H1 (cell line): ENCODE measurements at regions not wholly inside any gene's neighbourhood (a gene's known extent, or its start where the extent isn't known, plus 50 kb on each side); places are given as distances from the start of the nearest gene placed in this dataset.

Source experiments
- CHD7 ChIP-seq: fragments of 300-600 bp; sonication (generic); IDR thresholded peaks from 2 replicates; pipeline ENCODE4 v1.7.1; 2012; ENCODE audit warnings: low read length, moderate library complexity, mild to moderate bottlenecking, inconsistent platforms; ENCODE audit not compliant: insufficient replicate concordance
- POU5F1 ChIP-seq: IDR thresholded peaks from 2 replicates; pipeline ENCODE4 v1.6.1; 2011; ENCODE audit warnings: low read depth, mild to moderate bottlenecking, low read length, moderate library complexity
- TEAD4 ChIP-seq: IDR thresholded peaks from 2 replicates; pipeline ENCODE4 v1.6.1; 2012; ENCODE audit warnings: low read depth, low read length, inconsistent platforms, mixed read lengths

GRCh38 chr22:48396091-48396784 is 1431.4 kb downstream of the BRD1 start (continued):
- TF ChIP-seq CHD7 = no peak
- no peak for TF ChIP-seq TEAD4
- no peak for TF ChIP-seq POU5F1
- TF ChIP-seq, all 59 proteins: peak for 0
